HCT116 (cell line): ENCODE measurements at regions not wholly inside any gene's neighbourhood (a gene's known extent, or its start where the extent isn't known, plus 50 kb on each side); places are given as distances from the start of the nearest gene placed in this dataset.

Experiments used
- ATAC-seq: fragments of 200-7000 bp; cut with Tn5 transposase; 2 replicates; pipeline ENCODE4 v1.9.1; 2020; ENCODE audit warnings: mild to moderate bottlenecking, moderate library complexity
- BruUV-seq: library from RNA; stranded (reverse); fragments of 400-500 nt; replicated peaks from 2 replicates; lab custom pipeline; 2021; lab: Mats Ljungman, UMichigan
- CTCF ChIA-PET: fragments of 300-600 bp; sonication (Branson Sonifier 250); formaldehyde crosslinking; loops from one replicate; lab custom pipeline; 2021; ENCODE audit warnings: antibody characterized with exemption; lab: Charles Lee
- POLR2A ChIA-PET: fragments of 300-600, 350-600 bp; sonication (Branson Sonifier 250); formaldehyde crosslinking; loops from one replicate; lab custom pipeline; 2021; ENCODE audit warnings: antibody characterized with exemption; lab: Charles Lee
- RAD21 ChIA-PET, 2 experiments: fragments of 300-600 bp; sonication (Branson Sonifier 250); formaldehyde crosslinking; loops; one replicate each; lab custom pipeline; 2023; ENCODE audit warnings: low total read pairs in 2 of 2; ENCODE audit not compliant: uncharacterized antibody in 2 of 2, unreplicated experiment in 2 of 2, low non-redundant PET in 1 of 2; lab: Charles Lee
- DNase-seq: peaks from one replicate; pipeline ENCODE4 v3.0.0-alpha.2; 2010; ENCODE audit warnings: low read depth, low spot score
- H2AFZ ChIP-seq: fragments of 200-600 bp; shearing (Covaris generic), sonication (generic); 2 replicates; pipeline ENCODE4 v1.6.1; 2017; ENCODE audit warnings: low read depth, mixed run types, mixed read lengths, antibody characterized with exemption, low read length; ENCODE audit not compliant: poor library complexity, severe bottlenecking
- H3K27ac ChIP-seq: 2 replicates; pipeline ENCODE4 v1.5.1; 2012; ENCODE audit warnings: low read depth, low read length
- H3K27me3 ChIP-seq: fragments of 200-600 bp; sonication (generic); 2 replicates; pipeline ENCODE4 v1.6.1; 2016; ENCODE audit warnings: mixed run types, low read length, mixed read lengths; ENCODE audit not compliant: insufficient read depth
- H3K36me3 ChIP-seq, 2 experiments: fragments of 200-500 bp in 1 of 2; fragments of 200-600 bp in 1 of 2; sonication (Bioruptor generic) in 1 of 2; sonication (generic) in 1 of 2; 2 replicates each; pipeline versions ENCODE4 v1.5.1 to v1.6.1; 2014 to 2016; ENCODE audit warnings: low read length in 2 of 2, inconsistent platforms in 1 of 2, mixed read lengths in 1 of 2, mixed run types in 1 of 2; ENCODE audit not compliant: insufficient read depth in 2 of 2, control insufficient read depth in 1 of 2
- H3K4me1 ChIP-seq, 2 experiments: fragments of 200-600 bp in 1 of 2; sonication (generic) in 1 of 2; 2 replicates each; pipeline versions ENCODE4 v1.5.1 to v1.6.1; 2012 to 2017; ENCODE audit warnings: low read length in 2 of 2, inconsistent platforms in 1 of 2, mild to moderate bottlenecking in 1 of 2, mixed read lengths in 1 of 2, mixed run types in 1 of 2, moderate library complexity in 1 of 2; ENCODE audit not compliant: insufficient read depth in 2 of 2, control insufficient read depth in 1 of 2
- H3K4me2 ChIP-seq: fragments of 200-600 bp; sonication (generic); 2 replicates; pipeline ENCODE4 v1.6.1; 2017; ENCODE audit warnings: mixed run types, low read length, mixed read lengths
- H3K4me3 ChIP-seq, 2 experiments: fragments of 200-600 bp in 1 of 2; sonication (generic) in 1 of 2; replicated peaks in 1 of 2; 2 replicates each; pipeline ENCODE4 v1.5.1; 2011 to 2016; ENCODE audit warnings: low read length in 2 of 2, control low read depth in 1 of 2, low read depth in 1 of 2, mild to moderate bottlenecking in 1 of 2, mixed read lengths in 1 of 2, mixed run types in 1 of 2
- H3K79me2 ChIP-seq: fragments of 200-600 bp; sonication (generic); 2 replicates; pipeline ENCODE4 v1.6.1; 2017; ENCODE audit warnings: mild to moderate bottlenecking, mixed run types, low read length, moderate library complexity, mixed read lengths; ENCODE audit not compliant: insufficient read depth
- H3K9ac ChIP-seq: fragments of 200-600 bp; sonication (generic); 2 replicates; pipeline ENCODE4 v1.6.1; 2016; ENCODE audit warnings: low read length, mixed read lengths
- H3K9me2 ChIP-seq: fragments of 200-600 bp; sonication (generic), shearing (Covaris generic); 2 replicates; pipeline ENCODE4 v1.6.1; 2017; ENCODE audit warnings: mixed run types, mild to moderate bottlenecking, moderate library complexity; ENCODE audit not compliant: insufficient read depth
- H3K9me3 ChIP-seq, 2 experiments: fragments of 200-500 bp in 1 of 2; fragments of 200-600 bp in 1 of 2; sonication (Bioruptor generic) in 1 of 2; sonication (generic) in 1 of 2; 2 replicates each; pipeline ENCODE4 v1.6.1; 2014 to 2017; ENCODE audit warnings: low read length in 2 of 2, mixed read lengths in 2 of 2, inconsistent platforms in 1 of 2, low read depth in 1 of 2, mild to moderate bottlenecking in 1 of 2, mixed run types in 1 of 2, moderate library complexity in 1 of 2; ENCODE audit not compliant: control insufficient read depth in 1 of 2, insufficient read depth in 1 of 2
- H4K20me1 ChIP-seq: fragments of 200-600 bp; sonication (generic), shearing (Covaris generic); 2 replicates; pipeline ENCODE4 v1.6.1; 2017; ENCODE audit warnings: mixed run types, mild to moderate bottlenecking, moderate library complexity; ENCODE audit not compliant: insufficient read depth
- CBX3 ChIP-seq: IDR thresholded peaks from 2 replicates; pipeline ENCODE4 v1.6.1; 2012; ENCODE audit warnings: low read depth
- CEBPB ChIP-seq: IDR thresholded peaks from 2 replicates; pipeline ENCODE4 v1.6.1; 2012; ENCODE audit warnings: low read depth
- EGR1 ChIP-seq: IDR thresholded peaks from 2 replicates; pipeline ENCODE4 v1.6.1; 2012; ENCODE audit warnings: low read depth
- EZH2 ChIP-seq: fragments of 200-600 bp; sonication (generic); IDR thresholded peaks from 2 replicates; pipeline ENCODE4 v1.6.1; 2017; ENCODE audit warnings: antibody characterized with exemption, mixed run types
- EZH2phosphoT487 ChIP-seq: fragments of 200-600 bp; IDR thresholded peaks from 2 replicates; pipeline ENCODE4 v1.6.1; 2018; ENCODE audit warnings: antibody characterized with exemption, borderline replicate concordance
- FOSL1 ChIP-seq: IDR thresholded peaks from 2 replicates; pipeline ENCODE4 v1.6.1; 2012; ENCODE audit warnings: low read depth
- JUND ChIP-seq: IDR thresholded peaks from 2 replicates; pipeline ENCODE4 v1.6.1; 2012
- POLR2AphosphoS5 ChIP-seq: IDR thresholded peaks from 2 replicates; pipeline ENCODE4 v1.6.1; 2011; ENCODE audit warnings: mild to moderate bottlenecking, low read depth, low read length, moderate library complexity
- RAD21 ChIP-seq: IDR thresholded peaks from 2 replicates; pipeline ENCODE4 v1.6.1; 2012; ENCODE audit warnings: low read depth, mild to moderate bottlenecking
- SP1 ChIP-seq: IDR thresholded peaks from 2 replicates; pipeline ENCODE4 v1.6.1; 2012; ENCODE audit warnings: low read depth
- TCF7L2 ChIP-seq: IDR thresholded peaks from 2 replicates; pipeline ENCODE4 v1.7.0; 2011; ENCODE audit warnings: borderline replicate concordance, inconsistent platforms; ENCODE audit not compliant: insufficient read depth, insufficient read length; ENCODE audit errors: extremely low read depth
- YY1 ChIP-seq: IDR thresholded peaks from 2 replicates; pipeline ENCODE4 v1.6.1; 2011; ENCODE audit warnings: low read length, low read depth, moderate library complexity, mild to moderate bottlenecking; ENCODE audit not compliant: insufficient replicate concordance; ENCODE audit errors: extremely low read depth
- ZNF274 ChIP-seq: fragments of 200-500 bp; sonication (Bioruptor generic); IDR thresholded peaks from 2 replicates; pipeline ENCODE4 v1.6.1; 2014; ENCODE audit warnings: mild to moderate bottlenecking, low read depth, low read length, inconsistent platforms
- intact Hi-C: fragments of 100-400 bp; cut with micrococcal nuclease; formaldehyde crosslinking; loops from 2 replicates; pipeline ENCODE4 v1.10.0; 2022
- TF ChIP-seq, protein P1 (sequence below): IDR thresholded peaks from 2 replicates; pipeline ENCODE4 v1.6.1; 2012
- TF ChIP-seq, protein P2 (sequence below), 3 experiments: fragments of 200-600 bp in 1 of 3; sonication (generic) in 1 of 3; IDR thresholded peaks in 2 of 3; conservative IDR thresholded peaks in 1 of 3; 2 replicates each; pipeline ENCODE4 v1.5.1; 2012 to 2017; ENCODE audit warnings: low read depth in 2 of 3, low read length in 2 of 3, antibody characterized with exemption in 1 of 3, borderline replicate concordance in 1 of 3, control low read depth in 1 of 3, mild to moderate bottlenecking in 1 of 3, mixed read lengths in 1 of 3, mixed run types in 1 of 3, moderate library complexity in 1 of 3; ENCODE audit not compliant: insufficient read depth in 1 of 3
- TF ChIP-seq, protein P3 (sequence below): IDR thresholded peaks from 2 replicates; pipeline ENCODE4 v1.6.1; 2012

DNA sequence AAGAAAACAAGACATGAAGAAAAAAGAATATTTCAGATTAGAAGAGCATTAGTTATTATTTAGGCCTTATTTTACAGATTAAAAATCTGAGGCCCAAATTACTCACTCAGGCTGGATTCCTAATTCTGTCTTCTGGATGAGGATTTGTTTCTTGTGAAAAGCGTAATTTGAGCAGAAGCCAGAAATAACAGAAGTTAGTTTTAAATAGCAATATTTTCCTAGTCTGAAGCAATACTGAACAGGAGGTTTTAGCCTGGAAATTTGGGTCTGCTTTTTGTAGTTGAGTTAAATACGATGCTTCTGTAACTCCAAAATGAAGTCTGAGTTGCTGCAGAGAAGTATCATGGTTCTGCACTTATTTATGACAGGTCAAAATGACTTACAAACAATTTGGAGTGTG lies 124.9 kb downstream of the RTL3 start:
- no peak overlapping the region for H2AFZ ChIP-seq
- ChIA-PET CTCF (no interaction called here), RAD21 (no interaction called here), POLR2A (no interaction called here)
- no peak for TF ChIP-seq JUND
- no peak for TF ChIP-seq CBX3
- no peak for TF ChIP-seq EZH2phosphoT487
- TF ChIP-seq, protein P1, sequence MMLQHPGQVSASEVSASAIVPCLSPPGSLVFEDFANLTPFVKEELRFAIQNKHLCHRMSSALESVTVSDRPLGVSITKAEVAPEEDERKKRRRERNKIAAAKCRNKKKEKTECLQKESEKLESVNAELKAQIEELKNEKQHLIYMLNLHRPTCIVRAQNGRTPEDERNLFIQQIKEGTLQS = no peak
- no peak for TF ChIP-seq CEBPB
- no peak for TF ChIP-seq POLR2AphosphoS5
- TF ChIP-seq, protein P2, sequence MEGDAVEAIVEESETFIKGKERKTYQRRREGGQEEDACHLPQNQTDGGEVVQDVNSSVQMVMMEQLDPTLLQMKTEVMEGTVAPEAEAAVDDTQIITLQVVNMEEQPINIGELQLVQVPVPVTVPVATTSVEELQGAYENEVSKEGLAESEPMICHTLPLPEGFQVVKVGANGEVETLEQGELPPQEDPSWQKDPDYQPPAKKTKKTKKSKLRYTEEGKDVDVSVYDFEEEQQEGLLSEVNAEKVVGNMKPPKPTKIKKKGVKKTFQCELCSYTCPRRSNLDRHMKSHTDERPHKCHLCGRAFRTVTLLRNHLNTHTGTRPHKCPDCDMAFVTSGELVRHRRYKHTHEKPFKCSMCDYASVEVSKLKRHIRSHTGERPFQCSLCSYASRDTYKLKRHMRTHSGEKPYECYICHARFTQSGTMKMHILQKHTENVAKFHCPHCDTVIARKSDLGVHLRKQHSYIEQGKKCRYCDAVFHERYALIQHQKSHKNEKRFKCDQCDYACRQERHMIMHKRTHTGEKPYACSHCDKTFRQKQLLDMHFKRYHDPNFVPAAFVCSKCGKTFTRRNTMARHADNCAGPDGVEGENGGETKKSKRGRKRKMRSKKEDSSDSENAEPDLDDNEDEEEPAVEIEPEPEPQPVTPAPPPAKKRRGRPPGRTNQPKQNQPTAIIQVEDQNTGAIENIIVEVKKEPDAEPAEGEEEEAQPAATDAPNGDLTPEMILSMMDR (IDR thresholded peaks at IDR 0.05 in 2 of 3, conservative IDR thresholded peaks at IDR 0.05 in 1 of 3; ENCODE audit: borderline replicate concordance in 1 of 3, insufficient read depth in 1 of 3, low read depth in 2 of 3, low read length in 2 of 3) = no peak
- no peak for TF ChIP-seq YY1
- TF ChIP-seq, protein P3, sequence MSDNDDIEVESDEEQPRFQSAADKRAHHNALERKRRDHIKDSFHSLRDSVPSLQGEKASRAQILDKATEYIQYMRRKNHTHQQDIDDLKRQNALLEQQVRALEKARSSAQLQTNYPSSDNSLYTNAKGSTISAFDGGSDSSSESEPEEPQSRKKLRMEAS = no peak
- TF ChIP-seq SP1 = no peak
- TF ChIP-seq ZNF274 = no peak
- no peak for TF ChIP-seq FOSL1
- no peak for TF ChIP-seq TCF7L2
- no peak for TF ChIP-seq EGR1
- no peak for TF ChIP-seq EZH2
- no peak for TF ChIP-seq RAD21
- no peaks in the 10 kb centered on the region for H3K4me1 ChIP-seq
- H3K27me3 ChIP-seq = no peaks in the 10 kb centered on the region
- ATAC-seq (no peak), DNase-seq (no peak)
- H3K9me2 ChIP-seq = no peaks in the 10 kb centered on the region
- no peaks in the 10 kb centered on the region for H3K79me2 ChIP-seq
- no peak overlapping the region for H3K4me3 ChIP-seq
- H3K9ac ChIP-seq = no peak overlapping the region
- H4K20me1 ChIP-seq = no peaks in the 10 kb centered on the region
- no peak overlapping the region for H3K4me2 ChIP-seq
- H3K27ac ChIP-seq = no peak overlapping the region
- no TSS peak for BruUV-seq
- no peaks in the 10 kb centered on the region for H3K9me3 ChIP-seq
- no peaks in the 10 kb centered on the region for H3K36me3 ChIP-seq
- intact Hi-C loops = no loop called here
